ENCODE measurements at regions not wholly inside any gene's neighbourhood (a gene's known extent, or its start where the extent isn't known, plus 50 kb on each side); places are given as distances from the start of the nearest gene placed in this dataset.

GRCh38 chr14:94879537-94879936 is 109.6 kb upstream of the GSC start:
- TF ChIP-seq CTCF (IDR thresholded peaks at IDR 0.05; ENCODE audit: low read depth, low read length, poor library complexity, severe bottlenecking) (no peak), EZH2phosphoT487 (IDR thresholded peaks at IDR 0.05; ENCODE audit: borderline replicate concordance, low read length) (no peak)

Measured in DOHH2 (cell line).